Neuronal stem cell (in vitro differentiated cells): ENCODE measurements at regions not wholly inside any gene's neighbourhood (a gene's known extent, or its start where the extent isn't known, plus 50 kb on each side); places are given as distances from the start of the nearest gene placed in this dataset.

Experiments
- DNase-seq: peaks from one replicate; pipeline ENCODE4 v3.0.0-alpha.2; 2013; ENCODE audit warnings: low spot score
- H2AFZ ChIP-seq: one replicate; pipeline ENCODE4 v1.6.1; 2013; ENCODE audit warnings: mild to moderate bottlenecking, low read length, inconsistent platforms
- H2AK5ac ChIP-seq: 2 replicates; pipeline ENCODE4 v1.6.1; 2013; ENCODE audit warnings: low read depth, mild to moderate bottlenecking, inconsistent platforms, low read length, moderate library complexity, mixed read lengths
- H2BK120ac ChIP-seq: 2 replicates; pipeline ENCODE4 v1.6.1; 2013; ENCODE audit warnings: low read depth, mild to moderate bottlenecking, inconsistent platforms, low read length, moderate library complexity, mixed read lengths
- H2BK12ac ChIP-seq: one replicate; pipeline ENCODE4 v1.6.1; 2013; ENCODE audit warnings: low read length, inconsistent platforms
- H2BK15ac ChIP-seq: 2 replicates; pipeline ENCODE4 v1.6.1; 2013; ENCODE audit warnings: mild to moderate bottlenecking, low read length, inconsistent platforms, mixed read lengths
- H2BK5ac ChIP-seq: one replicate; pipeline ENCODE4 v1.6.1; 2013; ENCODE audit warnings: inconsistent platforms, mild to moderate bottlenecking, low read length, moderate library complexity
- H3K14ac ChIP-seq: one replicate; pipeline ENCODE4 v1.6.1; 2013; ENCODE audit warnings: low read length, inconsistent platforms
- H3K18ac ChIP-seq: 2 replicates; pipeline ENCODE4 v1.6.1; 2013; ENCODE audit warnings: low read length, inconsistent platforms
- H3K23ac ChIP-seq: 2 replicates; pipeline ENCODE4 v1.6.1; 2013; ENCODE audit warnings: low read depth, mild to moderate bottlenecking, mixed read lengths, low read length, inconsistent platforms; ENCODE audit not compliant: poor library complexity
- H3K27ac ChIP-seq: replicated peaks from 3 replicates; pipeline ENCODE4 v1.5.1; 2013; ENCODE audit warnings: low read length, inconsistent platforms
- H3K27me3 ChIP-seq, 3 experiments: 2 replicates each; pipeline ENCODE4 v1.6.1; 2013; ENCODE audit warnings: low read length in 3 of 3, mild to moderate bottlenecking in 2 of 3, inconsistent platforms in 1 of 3, low read depth in 1 of 3, mixed read lengths in 1 of 3, moderate library complexity in 1 of 3; ENCODE audit not compliant: control insufficient read depth in 3 of 3, insufficient read depth in 3 of 3
- H3K36me3 ChIP-seq, 2 donors: replicated peaks in 1 of 2; 2 replicates each; pipeline ENCODE4 v1.6.1; 2013; ENCODE audit warnings: low read length in 2 of 2; ENCODE audit not compliant: control insufficient read depth in 2 of 2, insufficient read depth in 2 of 2
- H3K4ac ChIP-seq: 2 replicates; pipeline ENCODE4 v1.6.1; 2013; ENCODE audit warnings: inconsistent platforms, mild to moderate bottlenecking, low read length, moderate library complexity
- H3K4me1 ChIP-seq, 2 donors: 1 replicate in 1 of 2; 2 replicates in 1 of 2; pipeline ENCODE4 v1.6.1; 2013; ENCODE audit warnings: low read length in 2 of 2, low read depth in 1 of 2; ENCODE audit not compliant: control insufficient read depth in 2 of 2, insufficient read depth in 1 of 2
- H3K4me2 ChIP-seq: one replicate; pipeline ENCODE4 v1.6.1; 2013; ENCODE audit warnings: mild to moderate bottlenecking, low read length, inconsistent platforms; ENCODE audit not compliant: insufficient read depth, poor library complexity, severe bottlenecking
- H3K4me3 ChIP-seq, 2 donors: 2 replicates each; pipeline ENCODE4 v1.5.1; 2013; ENCODE audit warnings: low read length in 2 of 2, mild to moderate bottlenecking in 2 of 2, inconsistent platforms in 1 of 2, moderate library complexity in 1 of 2
- H3K79me1 ChIP-seq: one replicate; pipeline ENCODE4 v1.6.1; 2013; ENCODE audit warnings: low read depth, mild to moderate bottlenecking, inconsistent platforms, low read length, moderate library complexity
- H3K9ac ChIP-seq: one replicate; pipeline ENCODE4 v1.6.1; 2013; ENCODE audit warnings: mild to moderate bottlenecking, low read depth, low read length, inconsistent platforms; ENCODE audit not compliant: poor library complexity
- H3K9me3 ChIP-seq, 2 donors: replicated peaks in 1 of 2; 2 replicates each; pipeline versions ENCODE3 to v1.6.1; 2013; ENCODE audit warnings: low read length in 2 of 2, mild to moderate bottlenecking in 2 of 2, inconsistent platforms in 1 of 2, low read depth in 1 of 2, mixed read lengths in 1 of 2, moderate library complexity in 1 of 2; ENCODE audit not compliant: control insufficient read depth in 2 of 2, insufficient read depth in 1 of 2
- H4K8ac ChIP-seq: one replicate; pipeline ENCODE4 v1.6.1; 2013; ENCODE audit warnings: low read depth, mild to moderate bottlenecking, inconsistent platforms, low read length, moderate library complexity
- H4K91ac ChIP-seq: one replicate; pipeline ENCODE4 v1.6.1; 2013; ENCODE audit warnings: low read length, low read depth, mild to moderate bottlenecking, inconsistent platforms; ENCODE audit not compliant: poor library complexity
- WGBS, 2 donors: extraction: QIAGEN DNeasy Blood & Tissue Kit; methylation state at CpG; one replicate each; pipeline ENCODE4 v1.1.7; 2013; ENCODE audit warnings: missing lambda C conversion rate in 2 of 2, mixed read lengths in 1 of 2; ENCODE audit not compliant: insufficient read length in 2 of 2, insufficient replicate concordance in 1 of 2; ENCODE audit errors: extremely low coverage in 2 of 2; 5-methylcytosine and 5-hydroxymethylcytosine counted together

GRCh38 chr5:3365501-3366215 lies 230.0 kb upstream of the IRX1 start:
- Histone ChIP-seq H2BK120ac (no peak overlapping the region), H3K18ac (no peak overlapping the region), H3K4me3 (no peak overlapping the region), H3K4me1 (no peaks in the 10 kb centered on the region), H3K27me3 (no peaks in the 10 kb centered on the region), H3K9me3 (no peaks in the 10 kb centered on the region), H3K14ac (no peak overlapping the region), H3K23ac (no peak overlapping the region), H3K79me1 (no peaks in the 10 kb centered on the region), H2BK15ac (no peak overlapping the region), H3K9ac (no peak overlapping the region), H4K8ac (no peak overlapping the region), H3K36me3 (no peaks in the 10 kb centered on the region), H2BK12ac (no peak overlapping the region), H4K91ac (no peak overlapping the region), H3K27ac (no peak overlapping the region), H3K4ac (no peak overlapping the region), H2AK5ac (no peak overlapping the region), H2BK5ac (no peak overlapping the region), H3K4me2 (no peak overlapping the region), H2AFZ (no peak overlapping the region)
- no CpG with 5 or more reads among the region's 5 CpGs for WGBS, 2 donors
- DNase-seq, result no peak

- H3K4me2 ChIP-seq, result no peak overlapping the region
- H3K9ac ChIP-seq, result no peak overlapping the region
- no peak overlapping the region for H2BK120ac ChIP-seq
- H3K27me3 ChIP-seq, result no peaks in the 10 kb centered on the region
- no peak overlapping the region for H3K23ac ChIP-seq
- no peak overlapping the region for H2BK15ac ChIP-seq
- H2BK12ac ChIP-seq, result no peak overlapping the region
- no peak overlapping the region for H2AFZ ChIP-seq
- H3K79me1 ChIP-seq, result no peaks in the 10 kb centered on the region
- H3K9me3 ChIP-seq, result peaks cover 0 to 2% of the 10 kb centered on the region in 2 donors
- H3K4ac ChIP-seq, result no peak overlapping the region
- H3K4me1 ChIP-seq, result no peaks in the 10 kb centered on the region
- H4K8ac ChIP-seq, result no peak overlapping the region
- H4K91ac ChIP-seq, result no peak overlapping the region
- no peak overlapping the region for H3K18ac ChIP-seq
- no peak for DNase-seq
- H3K36me3 ChIP-seq, result no peaks in the 10 kb centered on the region
- H3K4me3 ChIP-seq, result no peak overlapping the region
- H2BK5ac ChIP-seq, result no peak overlapping the region
- WGBS, 2 donors, result no CpG with 5 or more reads among the region's 4 CpGs
- no peak overlapping the region for H3K14ac ChIP-seq
- H3K27ac ChIP-seq, result no peak overlapping the region
- no peak overlapping the region for H2AK5ac ChIP-seq
These were observed 230.7 kb upstream of the IRX1 start for GRCh38 chr5:3364941-3365340.

GRCh38 chr5:3364433-3364832 lies 231.2 kb upstream of the IRX1 start:
- H3K4me1 ChIP-seq, result no peaks in the 10 kb centered on the region
- no peak overlapping the region for H2BK12ac ChIP-seq
- WGBS, 2 donors, result no CpG with 5 or more reads among the region's 4 CpGs

GRCh38 chr5:3362606-3362910 lies 233.1 kb upstream of the IRX1 start:
- no peak overlapping the region for H3K4me2 ChIP-seq
- no peak overlapping the region for H3K4me3 ChIP-seq
- no peak overlapping the region for H2BK15ac ChIP-seq
- no peak overlapping the region for H3K23ac ChIP-seq
- H2BK5ac ChIP-seq, result no peak overlapping the region
- no peak overlapping the region for H2BK12ac ChIP-seq
- H4K8ac ChIP-seq, result no peak overlapping the region
- H3K4me1 ChIP-seq, result no peaks in the 10 kb centered on the region
- no peak overlapping the region for H3K14ac ChIP-seq
- no peak overlapping the region for H2AK5ac ChIP-seq
- no peak overlapping the region for H3K4ac ChIP-seq
- no peak for DNase-seq
- H3K79me1 ChIP-seq, result no peaks in the 10 kb centered on the region
- no peak overlapping the region for H3K18ac ChIP-seq
- peaks cover 0 to 2% of the 10 kb centered on the region in 2 donors for H3K9me3 ChIP-seq
- no peak overlapping the region for H3K9ac ChIP-seq
- no peak overlapping the region for H2AFZ ChIP-seq
- no peak overlapping the region for H3K27ac ChIP-seq
- H2BK120ac ChIP-seq, result no peak overlapping the region
- no peaks in the 10 kb centered on the region for H3K27me3 ChIP-seq
- WGBS, 2 donors, result no CpG with 5 or more reads among the region's 2 CpGs
- H3K36me3 ChIP-seq, result no peaks in the 10 kb centered on the region
- no peak overlapping the region for H4K91ac ChIP-seq

More at GRCh38 chr5:3364433-3364832, 231.2 kb upstream of the IRX1 start:
- Histone ChIP-seq H3K36me3 (no peaks in the 10 kb centered on the region), H3K4me2 (no peak overlapping the region), H4K8ac (no peak overlapping the region), H3K23ac (no peak overlapping the region), H3K9ac (no peak overlapping the region), H3K79me1 (no peaks in the 10 kb centered on the region), H3K4me3 (no peak overlapping the region), H3K27me3 (no peaks in the 10 kb centered on the region), H2BK5ac (no peak overlapping the region), H3K4ac (no peak overlapping the region), H3K9me3 (peaks cover 0 to 2% of the 10 kb centered on the region in 2 donors), H2AK5ac (no peak overlapping the region), H2BK15ac (no peak overlapping the region), H2AFZ (no peak overlapping the region), H3K27ac (no peak overlapping the region), H3K14ac (no peak overlapping the region), H2BK120ac (no peak overlapping the region), H4K91ac (no peak overlapping the region), H3K18ac (no peak overlapping the region)
- no peak for DNase-seq
